A549 (cell line): ENCODE measurements at regions not wholly inside any gene's neighbourhood (a gene's known extent, or its start where the extent isn't known, plus 50 kb on each side); places are given as distances from the start of the nearest gene placed in this dataset.
"Not testable (repeated sequence)": the region's sequence is repeated elsewhere in the genome, so short reads cannot be mapped to it uniquely, and the experiment has no call there.

Experiments used
- ATAC-seq, 2 experiments: fragments of 200-7000 bp in 1 of 2; fragments of >200 bp in 1 of 2; cut with Nextera tagmentation in 1 of 2; cut with Tn5 transposase in 1 of 2; 3 replicates each; pipeline versions ENCODE4 v1.8.0 to v1.9.1; 2018 to 2020; ENCODE audit warnings: mild to moderate bottlenecking in 1 of 2, moderate library complexity in 1 of 2
- CTCF ChIA-PET: fragments of 300-600 bp; sonication (Branson Sonifier 250); formaldehyde crosslinking; extraction: SDS; loops from one replicate; lab custom pipeline; 2021; ENCODE audit warnings: antibody characterized with exemption, inconsistent platforms; lab: Yijun Ruan, JAX
- POLR2A ChIA-PET: fragments of 350-600 bp; formaldehyde crosslinking; extraction: SDS; loops from one replicate; lab custom pipeline; 2021; ENCODE audit warnings: antibody characterized with exemption, inconsistent platforms; lab: Yijun Ruan, JAX
- DNase-seq, 2 experiments: peaks; one replicate each; pipeline versions ENCODE4 v3.0.0 to v3.0.0-alpha.2; 2011 to 2016; ENCODE audit warnings: low read depth in 1 of 2, low spot score in 1 of 2
- FAIRE-seq: peaks from 2 replicates; lab custom pipeline; 2011; peaks lifted over from hg19 to GRCh38; lab: Jason Lieb, UNC
- H3K27ac ChIP-seq, 2 experiments: fragments of >200 bp; sonication (Bioruptor Twin); formaldehyde crosslinking; 3 replicates each; pipeline ENCODE4 v1.5.1; 2016 to 2017
- H3K4me1 ChIP-seq: fragments of >200 bp; sonication (Bioruptor Twin); formaldehyde crosslinking; 3 replicates; pipeline ENCODE4 v1.6.1; 2016
- H3K4me2 ChIP-seq: fragments of >200 bp; sonication (Bioruptor Twin); formaldehyde crosslinking; 3 replicates; pipeline ENCODE4 v1.6.1; 2016
- H3K4me3 ChIP-seq: fragments of >200 bp; sonication (Bioruptor Twin); formaldehyde crosslinking; 3 replicates; pipeline ENCODE4 v1.5.1; 2016
- H3K9me3 ChIP-seq: fragments of >200 bp; sonication (Bioruptor Twin); formaldehyde crosslinking; 3 replicates; pipeline ENCODE4 v1.6.1; 2016
- ATOH8 ChIP-seq: fragments of 250-450 bp; sonication (Bioruptor Pico); IDR thresholded peaks from 2 replicates; pipeline ENCODE4 v1.5.0; 2020; ENCODE audit warnings: low read depth, mild to moderate bottlenecking, moderate library complexity
- BCL3 ChIP-seq: fragments of >200 bp; sonication (Bioruptor Twin); formaldehyde crosslinking; IDR thresholded peaks from 3 replicates; pipeline ENCODE4 v1.6.1; 2016
- CBX2 ChIP-seq: fragments of 200-600 bp; sonication (generic); IDR thresholded peaks from 2 replicates; pipeline ENCODE4 v1.6.1; 2016; ENCODE audit warnings: low read depth, mild to moderate bottlenecking, borderline replicate concordance
- CHD2 ChIP-seq: fragments of 150-350 bp; IDR thresholded peaks from 2 replicates; pipeline ENCODE4 v1.6.1; 2014; ENCODE audit warnings: low read length; ENCODE audit not compliant: partially characterized antibody
- EHF ChIP-seq: fragments of 250-450 bp; sonication (Bioruptor Pico); IDR thresholded peaks from 2 replicates; pipeline ENCODE4 v1.5.0; 2020; ENCODE audit warnings: mild to moderate bottlenecking
- EHMT2 ChIP-seq: fragments of 200-600 bp; sonication (generic); IDR thresholded peaks from 2 replicates; pipeline ENCODE4 v1.6.1; 2016; ENCODE audit warnings: antibody characterized with exemption, low read depth, mild to moderate bottlenecking, moderate library complexity
- ESRRA ChIP-seq: fragments of 150-350 bp; IDR thresholded peaks from 2 replicates; pipeline ENCODE4 v1.6.1; 2014; ENCODE audit warnings: mild to moderate bottlenecking, low read length, borderline replicate concordance
- FOSL2 ChIP-seq, 2 experiments: fragments of 450-650 bp in 1 of 2; fragments of >200 bp in 1 of 2; sonication (Bioruptor Twin) in 1 of 2; formaldehyde crosslinking; IDR thresholded peaks; 2 replicates each; pipeline versions ENCODE4 v1.5.0 to v1.6.1; 2016 to 2020; ENCODE audit warnings: mild to moderate bottlenecking in 1 of 2, moderate library complexity in 1 of 2
- HMGXB4 ChIP-seq: fragments of 250-450 bp; sonication (Bioruptor Pico); IDR thresholded peaks from 2 replicates; pipeline ENCODE4 v1.5.0; 2021; ENCODE audit warnings: mild to moderate bottlenecking, moderate library complexity, borderline replicate concordance
- HOXB5 ChIP-seq: fragments of 250-450 bp; sonication (Bioruptor Pico); IDR thresholded peaks from 2 replicates; pipeline ENCODE4 v1.5.0; 2020; ENCODE audit warnings: mild to moderate bottlenecking, moderate library complexity
- JUNB ChIP-seq: fragments of >200 bp; sonication (Bioruptor Twin); formaldehyde crosslinking; IDR thresholded peaks from 2 replicates; pipeline ENCODE4 v1.6.1; 2016
- MAFK ChIP-seq: fragments of 450-650 bp; IDR thresholded peaks from 2 replicates; pipeline ENCODE4 v1.6.1; 2014; ENCODE audit not compliant: partially characterized antibody
- NPAS2 ChIP-seq: fragments of 250-450 bp; sonication (Bioruptor Pico); IDR thresholded peaks from 2 replicates; pipeline ENCODE4 v1.8.0; 2022; ENCODE audit warnings: mild to moderate bottlenecking, moderate library complexity, borderline replicate concordance
- NR3C1 ChIP-seq: fragments of >200 bp; sonication (Bioruptor Twin); formaldehyde crosslinking; IDR thresholded peaks from 3 replicates; pipeline ENCODE4 v1.6.1; 2017
- POLR2A ChIP-seq: IDR thresholded peaks from 2 replicates; pipeline ENCODE4 v1.6.1; 2012; ENCODE audit warnings: mild to moderate bottlenecking, low read length
- RCOR1 ChIP-seq: fragments of 150-350 bp; IDR thresholded peaks from 2 replicates; pipeline ENCODE4 v1.6.1; 2014; ENCODE audit warnings: antibody characterized with exemption, low read length, low read depth
- REST ChIP-seq: fragments of 200-600 bp; sonication (generic); IDR thresholded peaks from 2 replicates; pipeline ENCODE4 v1.6.1; 2016; ENCODE audit warnings: antibody characterized with exemption, mild to moderate bottlenecking, moderate library complexity
- RNF2 ChIP-seq: fragments of 200-600 bp; sonication (generic); IDR thresholded peaks from 2 replicates; pipeline ENCODE4 v1.6.1; 2016; ENCODE audit warnings: low read depth, mild to moderate bottlenecking, antibody characterized with exemption, moderate library complexity, borderline replicate concordance
- TFCP2L1 ChIP-seq: fragments of 250-450 bp; sonication (Bioruptor Pico); IDR thresholded peaks from 2 replicates; pipeline ENCODE4 v1.5.0; 2021; ENCODE audit warnings: mild to moderate bottlenecking
- ZSCAN20 ChIP-seq: fragments of 250-450 bp; sonication (Bioruptor Pico); IDR thresholded peaks from 2 replicates; pipeline ENCODE4 v1.8.0; 2022; ENCODE audit warnings: mild to moderate bottlenecking, moderate library complexity
- WGBS: methylation state at CpG from one replicate; pipeline ENCODE4 v1.1.6; 2017; ENCODE audit errors: missing lambda C conversion rate; 5-methylcytosine and 5-hydroxymethylcytosine counted together

- POLR2A ChIA-PET = no interaction called here
- DNase-seq (no peak), ATAC-seq (no peak), FAIRE-seq (no peak)
- 84% methylated on average over 6 of the region's 8 CpGs for WGBS
- no peaks in the 10 kb centered on the region for H3K9me3 ChIP-seq
- no peaks in the 10 kb centered on the region for H3K4me1 ChIP-seq
- H3K4me3 ChIP-seq = no peak overlapping the region
- TF ChIP-seq NR3C1 (no peak), CBX2 (no peak), HOXB5 (no peak), REST (no peak), EHF (CRISPR knock-in tag) (no peak), ESRRA (no peak), HMGXB4 (CRISPR knock-in tag) (no peak), MAFK (no peak), POLR2A (no peak), FOSL2 (IDR thresholded peaks at IDR 0.05) (no peak), FOSL2 (CRISPR knock-in tag; IDR thresholded peaks at IDR 0.05) (no peak), CHD2 (no peak), ATOH8 (CRISPR knock-in tag) (no peak), NPAS2 (CRISPR knock-in tag) (no peak), RCOR1 (no peak), RNF2 (no peak), JUNB (no peak), ZSCAN20 (CRISPR knock-in tag) (no peak), EHMT2 (no peak), TFCP2L1 (CRISPR knock-in tag) (no peak), BCL3 (no peak)
- CTCF ChIA-PET = interaction anchor here (1.0 kb wide), 1 partner anchor 549 kb away, joined by 3 read pairs; no protein-coding TSS in a partner anchor
- H3K4me2 ChIP-seq = no peak overlapping the region
- H3K27ac ChIP-seq = no peak overlapping the region
Observed at GRCh38 chr1:232416026-232416568, 213.8 kb downstream of the SIPA1L2 start.

- H3K4me1 ChIP-seq, FAIRE-seq, H3K9me3 ChIP-seq, H3K4me2 ChIP-seq, CTCF ChIA-PET, H3K27ac ChIP-seq, ATAC-seq, POLR2A ChIA-PET, DNase-seq, H3K4me3 ChIP-seq: not testable (repeated sequence)
- WGBS = 79% methylated on average over 7 of the region's 10 CpGs
Observed at GRCh38 chr1:232415481-232415880, 214.5 kb downstream of the SIPA1L2 start.
